ENCODE measurements at regions not wholly inside any gene's neighbourhood (a gene's known extent, or its start where the extent isn't known, plus 50 kb on each side); places are given as distances from the start of the nearest gene placed in this dataset.

- no peak for DNase-seq (ENCODE audit: low read depth)
Observed at GRCh38 chr1:60348884-60349283, 275.3 kb upstream of the C1orf87 start.

- DNase-seq (ENCODE audit: low read depth) = no peak
Observed at GRCh38 chr1:60345621-60346020, 272.1 kb upstream of the C1orf87 start.

GRCh38 chr1:60345049-60345448, 271.5 kb upstream of the C1orf87 start:
- DNase-seq (ENCODE audit: low read depth) = no peak

GRCh38 chr1:60343736-60344135, 270.2 kb upstream of the C1orf87 start:
- no peak for DNase-seq (ENCODE audit: low read depth)

GRCh38 chr1:60342569-60342968, 269.0 kb upstream of the C1orf87 start:
- DNase-seq (ENCODE audit: low read depth) = no peak

GRCh38 chr1:60341274-60341673, 267.7 kb upstream of the C1orf87 start:
- DNase-seq (ENCODE audit: low read depth) = no peak

- DNase-seq (ENCODE audit: low read depth) = no peak
Observed at GRCh38 chr1:60331647-60332046, 258.1 kb upstream of the C1orf87 start.

- no peak for DNase-seq (ENCODE audit: low read depth)
Observed at GRCh38 chr1:60329651-60330050, 256.1 kb upstream of the C1orf87 start.

GRCh38 chr1:60311838-60312237, 238.3 kb upstream of the C1orf87 start:
- DNase-seq (ENCODE audit: low read depth) = no peak

- DNase-seq (ENCODE audit: low read depth) = no peak
Observed at GRCh38 chr1:60299581-60299980, 226.0 kb upstream of the C1orf87 start.

GRCh38 chr1:60298290-60298689, 224.7 kb upstream of the C1orf87 start:
- DNase-seq (ENCODE audit: low read depth) = no peak

GRCh38 chr1:60296794-60297193, 223.2 kb upstream of the C1orf87 start:
- DNase-seq (ENCODE audit: low read depth) = no peak

- DNase-seq (ENCODE audit: low read depth) = no peak
Observed at GRCh38 chr1:60292140-60292539, 218.6 kb upstream of the C1orf87 start.

GRCh38 chr1:60290393-60290792, 216.8 kb upstream of the C1orf87 start:
- no peak for DNase-seq (ENCODE audit: low read depth)

- no peak for DNase-seq (ENCODE audit: low read depth)
Observed at GRCh38 chr1:60287536-60287935, 214.0 kb upstream of the C1orf87 start.

- peak; percentile 10 for DNase-seq (ENCODE audit: low read depth)
Observed at GRCh38 chr1:60283690-60284089, 210.1 kb upstream of the C1orf87 start.

- DNase-seq (ENCODE audit: low read depth) = peak; percentile 27
Observed at GRCh38 chr1:60281360-60281932, 207.9 kb upstream of the C1orf87 start.

- no peak for DNase-seq (ENCODE audit: low read depth)
Observed at GRCh38 chr1:60280819-60281218, 207.2 kb upstream of the C1orf87 start.

- no peak for DNase-seq (ENCODE audit: low read depth)
Observed at GRCh38 chr1:60280256-60280655, 206.7 kb upstream of the C1orf87 start.

GRCh38 chr1:60279798-60280197, 206.2 kb upstream of the C1orf87 start:
- DNase-seq (ENCODE audit: low read depth) = no peak

- no peak for DNase-seq (ENCODE audit: low read depth)
Observed at GRCh38 chr1:60277269-60277668, 203.7 kb upstream of the C1orf87 start.

- no peak for DNase-seq (ENCODE audit: low read depth)
Observed at GRCh38 chr1:60274422-60275290, 201.1 kb upstream of the C1orf87 start.

GRCh38 chr1:60273185-60273584, 199.6 kb upstream of the C1orf87 start:
- no peak for DNase-seq (ENCODE audit: low read depth)

GRCh38 chr1:60271041-60271440, 197.5 kb upstream of the C1orf87 start:
- no peak for DNase-seq (ENCODE audit: low read depth)

All from GM04504 (cell line).